GM21825 (cell line): ENCODE measurements at regions not wholly inside any gene's neighbourhood (a gene's known extent, or its start where the extent isn't known, plus 50 kb on each side); places are given as distances from the start of the nearest gene placed in this dataset.
"Not testable (repeated sequence)": the region's sequence is repeated elsewhere in the genome, so short reads cannot be mapped to it uniquely, and the experiment has no call there.

Experiments used
- ATAC-seq: cut with Tn5 transposase; IDR thresholded peaks from one replicate; pipeline ENCODE4 v1.9.1; 2021; ENCODE audit warnings: mild to moderate bottlenecking, moderate library complexity; ENCODE audit not compliant: unreplicated experiment

DNA sequence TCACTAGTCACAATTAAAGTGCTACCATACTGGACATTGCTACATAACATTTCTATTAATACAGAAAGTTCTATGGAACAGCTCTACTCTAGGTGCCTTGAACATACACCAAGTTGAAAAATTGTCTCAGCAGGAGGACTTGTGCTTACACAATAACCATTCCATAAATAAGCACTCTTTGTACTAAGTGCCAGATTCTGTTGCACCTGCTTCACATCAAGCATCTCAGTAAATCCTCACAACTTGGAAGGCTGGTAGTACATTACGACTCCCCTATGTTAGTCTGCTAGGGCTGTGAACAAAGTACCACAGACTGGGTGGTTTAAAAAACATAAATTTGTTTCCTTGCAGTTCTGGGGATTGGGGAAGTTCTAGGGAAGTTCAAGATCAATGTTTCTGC is 296.9 kb upstream of the NCKAP5 start:
- no peak for ATAC-seq

- ATAC-seq = no peak
These were observed 298.9 kb upstream of the NCKAP5 start for GRCh38 chr2:133867166-133867565.

GRCh38 chr2:133871545-133872209 is 303.4 kb upstream of the NCKAP5 start:
- ATAC-seq = no peak

GRCh38 chr2:133878326-133878725 is 310.1 kb upstream of the NCKAP5 start:
- ATAC-seq = no peak

- ATAC-seq = no peak
These were observed 311.4 kb upstream of the NCKAP5 start for GRCh38 chr2:133879703-133880102.

- not testable (repeated sequence) for ATAC-seq
These were observed 313.9 kb upstream of the NCKAP5 start for GRCh38 chr2:133882159-133882558.

GRCh38 chr2:133884739-133885381 is 316.6 kb upstream of the NCKAP5 start:
- no peak for ATAC-seq

DNA sequence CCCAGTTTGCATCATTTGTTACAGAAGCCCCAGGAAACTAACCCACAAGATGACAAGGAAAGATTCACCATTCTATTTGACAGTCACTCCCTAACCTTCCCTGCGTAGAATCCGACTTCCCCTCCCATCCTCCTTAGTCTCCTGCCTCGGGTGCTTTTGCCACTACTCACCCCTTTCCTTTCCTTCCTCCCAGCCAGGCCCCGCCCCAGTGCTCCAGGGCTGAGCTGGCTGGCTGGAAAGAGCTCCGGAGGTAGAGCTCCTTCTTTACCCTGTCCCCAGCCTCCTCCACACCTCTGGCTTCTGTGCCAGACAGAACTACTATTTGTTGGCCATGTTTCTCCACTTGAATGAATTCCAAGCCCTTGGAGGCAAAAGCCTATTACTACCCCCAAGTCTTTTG is 317.6 kb upstream of the NCKAP5 start:
- ATAC-seq = no peak

- no peak for ATAC-seq
These were observed 318.7 kb upstream of the NCKAP5 start for GRCh38 chr2:133886735-133887675.

DNA sequence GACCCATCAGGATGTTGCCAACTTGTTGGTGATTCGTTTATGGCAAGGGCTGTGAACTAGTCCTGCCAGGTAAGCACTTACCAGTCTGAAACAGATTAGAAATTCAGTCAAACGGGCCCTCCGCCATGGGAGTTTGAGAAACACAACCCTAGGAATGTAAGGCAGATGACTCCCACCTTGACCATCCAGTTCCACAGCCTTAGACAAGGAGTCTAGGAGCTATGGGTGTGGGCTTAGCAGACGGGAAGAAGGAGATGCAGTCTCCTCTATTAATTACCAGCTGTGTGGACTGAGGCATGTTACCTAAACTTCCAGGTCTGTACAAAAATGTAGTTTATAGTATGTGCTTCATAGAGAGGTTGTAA is 319.4 kb upstream of the NCKAP5 start:
- no peak for ATAC-seq

GRCh38 chr2:133888107-133888506 is 319.8 kb upstream of the NCKAP5 start:
- no peak for ATAC-seq

GRCh38 chr2:133888621-133889219 is 320.5 kb upstream of the NCKAP5 start:
- ATAC-seq = no peak

DNA sequence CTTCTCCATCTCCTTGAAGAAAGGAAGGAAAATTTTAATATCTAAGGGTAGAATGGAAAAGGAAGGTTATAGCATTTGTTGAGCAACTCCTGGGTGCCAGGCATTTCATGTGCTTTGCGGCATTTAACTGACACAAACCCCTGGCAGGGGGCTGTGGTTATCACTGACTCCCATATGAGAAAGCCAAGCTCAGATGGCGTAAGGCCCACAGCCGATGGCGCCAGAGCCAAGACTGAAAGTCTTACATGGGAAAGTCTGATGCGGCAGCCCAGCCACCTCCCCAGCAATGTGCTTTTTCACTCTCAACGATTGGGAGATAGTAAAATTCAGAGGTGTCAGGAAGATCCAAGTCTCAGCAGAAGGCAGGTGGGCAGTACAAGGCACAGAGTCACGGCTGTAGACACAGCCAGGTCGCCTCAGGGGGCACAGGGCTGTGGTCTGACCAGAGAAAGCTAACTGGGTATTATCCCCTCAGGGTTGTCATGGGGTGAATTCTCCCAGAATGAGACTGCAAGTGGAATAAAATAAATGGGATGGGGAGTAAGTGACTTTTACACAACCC is 324.2 kb upstream of the NCKAP5 start:
- no peak for ATAC-seq

DNA sequence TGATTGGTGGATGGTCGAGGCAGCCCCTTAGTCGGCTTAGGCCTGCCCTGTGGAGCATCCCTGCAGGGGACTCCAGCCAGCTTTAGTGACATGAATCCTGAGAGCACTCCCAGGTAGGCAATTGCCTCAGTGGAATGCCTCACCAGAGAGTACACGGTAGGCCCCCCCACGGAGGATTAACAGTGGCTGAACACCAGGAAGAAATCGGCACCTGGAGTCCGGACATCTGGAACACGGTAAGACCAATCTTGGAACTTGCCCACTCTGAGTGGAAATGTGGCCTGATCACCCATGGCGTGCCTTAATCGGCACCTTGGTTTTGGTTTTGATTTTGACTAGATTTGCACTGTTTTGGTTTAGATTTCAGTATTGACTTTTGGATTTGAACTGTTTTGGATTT is 326.2 kb upstream of the NCKAP5 start:
- no peak for ATAC-seq

DNA sequence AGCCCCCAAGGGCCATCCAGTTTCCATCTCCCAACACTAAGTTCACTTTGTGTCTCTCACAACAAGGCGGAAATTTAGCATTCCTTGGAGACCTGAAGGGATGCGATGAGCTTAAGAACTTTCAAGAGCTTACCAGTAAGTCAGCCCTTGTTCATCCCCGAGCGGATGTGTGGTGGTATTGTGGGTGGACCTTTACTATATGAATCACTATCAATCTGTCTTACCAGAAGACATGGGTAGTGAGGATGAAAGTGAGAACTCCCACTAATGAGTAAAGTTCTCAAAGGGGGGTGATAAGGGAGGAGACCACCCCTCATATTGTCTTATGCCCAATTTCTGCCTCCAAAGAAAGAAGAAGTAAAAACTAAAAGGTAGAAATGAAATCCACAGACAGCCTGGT is 329.6 kb upstream of the NCKAP5 start:
- ATAC-seq = not testable (repeated sequence)

DNA sequence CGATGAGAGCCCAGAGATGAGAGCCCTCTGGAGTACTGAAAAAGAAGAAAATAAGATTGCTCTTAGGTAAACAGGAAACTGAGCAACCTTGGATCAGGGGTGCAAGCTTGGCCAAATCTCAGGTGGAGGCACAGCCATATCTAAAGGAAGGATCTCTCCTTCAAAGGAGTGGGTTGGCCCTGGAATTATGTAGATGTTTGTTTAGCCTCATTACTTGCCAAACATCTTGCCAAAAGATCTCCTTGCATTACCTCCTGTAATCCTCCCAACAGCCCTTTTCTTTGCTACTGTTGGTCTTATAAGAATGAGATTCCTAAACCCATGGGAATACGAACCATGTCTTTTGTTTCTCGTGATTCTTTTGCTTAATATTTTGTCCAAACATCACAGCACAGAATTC is 332.6 kb upstream of the NCKAP5 start:
- ATAC-seq = no peak

DNA sequence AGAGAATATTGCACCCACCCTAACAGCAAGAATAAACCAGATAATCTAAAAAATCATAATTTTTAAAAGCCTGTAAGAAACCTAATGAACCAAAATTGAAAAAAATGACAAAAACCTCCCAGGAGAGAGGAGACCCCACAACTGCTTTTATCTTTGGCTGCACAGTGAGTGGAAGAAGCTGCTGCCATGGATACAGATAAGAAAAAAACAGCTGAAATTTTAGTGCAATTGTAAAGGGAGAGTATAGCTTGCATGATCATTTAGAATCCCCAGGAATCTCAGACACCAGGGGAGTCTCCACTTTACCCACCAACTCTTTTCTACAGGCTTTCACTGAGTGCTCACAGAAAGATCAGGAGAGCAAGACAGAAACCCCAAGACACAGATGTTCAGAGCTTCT is 338.1 kb upstream of the NCKAP5 start:
- no peak for ATAC-seq

DNA sequence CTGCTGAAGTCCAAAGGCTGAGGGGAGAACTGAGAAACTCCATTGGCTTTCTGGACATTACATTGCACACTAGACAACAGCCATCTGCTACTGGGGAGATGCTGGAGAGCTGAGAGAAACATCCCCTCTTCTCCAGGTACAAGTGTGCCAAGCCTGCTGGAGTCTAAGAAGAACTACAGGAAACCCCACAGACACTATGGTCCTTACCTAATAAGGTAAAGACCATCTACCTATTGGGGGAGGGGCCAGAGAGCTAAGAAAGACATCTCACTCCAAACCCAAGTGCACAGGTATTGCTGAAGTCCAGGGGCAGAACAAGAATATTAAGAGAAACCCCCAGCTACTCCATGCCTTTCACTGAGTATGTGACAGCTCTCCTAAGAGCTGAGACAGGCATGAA is 338.7 kb upstream of the NCKAP5 start:
- ATAC-seq = no peak

- ATAC-seq = no peak
These were observed 339.9 kb upstream of the NCKAP5 start for GRCh38 chr2:133908171-133908570.

DNA sequence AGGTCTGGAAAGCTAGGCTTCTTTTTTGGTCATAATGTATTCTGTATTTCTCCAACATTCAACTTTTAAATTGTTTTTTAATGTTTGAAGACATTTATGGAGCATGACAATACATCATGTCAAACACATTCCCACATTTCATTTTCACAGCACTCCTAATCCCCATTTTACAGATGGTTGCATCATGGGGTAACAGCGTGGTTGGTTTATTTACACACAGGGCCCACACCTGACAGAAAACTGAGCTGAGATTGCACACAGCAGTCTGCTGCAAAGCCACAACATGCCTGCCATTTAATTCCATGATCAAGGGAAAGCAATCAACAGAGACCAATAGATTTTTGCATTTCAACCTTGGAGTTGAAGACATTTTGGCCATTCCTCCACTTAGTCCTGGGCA is 335.7 kb upstream of the MGAT5 start:
- no peak for ATAC-seq

- ATAC-seq = no peak
These were observed 334.6 kb upstream of the MGAT5 start for GRCh38 chr2:133919285-133919684.
